HG03064 (cell line): ENCODE measurements at regions not wholly inside any gene's neighbourhood (a gene's known extent, or its start where the extent isn't known, plus 50 kb on each side); places are given as distances from the start of the nearest gene placed in this dataset.
A peak's percentile ranks its signal among the peaks of the same experiment; 100 is the strongest.

ENCODE experiments used
- ATAC-seq: cut with Tn5 transposase; IDR thresholded peaks from one replicate; pipeline ENCODE4 v1.9.1; 2021; ENCODE audit warnings: low read depth; ENCODE audit not compliant: unreplicated experiment

DNA sequence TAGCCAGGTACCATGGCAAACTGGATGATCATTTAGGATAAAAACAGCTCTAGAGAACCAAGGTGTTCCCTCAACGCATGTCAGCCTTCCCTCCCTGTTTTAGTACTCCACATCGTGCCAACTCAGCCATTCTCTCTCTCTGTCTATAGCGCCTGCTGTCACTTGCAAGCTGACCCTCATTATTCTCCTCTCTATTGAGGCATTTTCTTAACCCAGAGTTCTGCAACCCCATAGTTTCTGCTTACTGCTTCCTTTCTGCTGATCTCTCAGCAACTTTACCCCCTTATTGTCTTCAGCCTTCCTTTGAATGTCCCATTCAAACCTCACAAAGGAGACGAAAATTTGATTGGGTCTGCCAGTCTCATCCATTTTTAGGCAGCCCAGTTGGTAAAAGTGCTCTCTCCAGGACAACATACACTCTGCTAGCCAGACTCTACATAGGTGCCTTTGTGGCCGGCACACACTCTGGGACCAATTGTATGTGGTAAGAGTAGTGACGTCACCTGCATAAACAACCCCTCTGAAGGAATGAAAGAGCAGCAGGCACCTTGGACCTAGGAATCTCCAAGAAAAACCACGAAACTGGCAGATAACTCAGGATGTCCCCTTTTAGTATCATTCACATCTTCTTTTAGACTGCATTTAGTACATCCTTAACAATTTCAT lies 367.2 kb upstream of the KCNH7 start:
- ATAC-seq = no peak

DNA sequence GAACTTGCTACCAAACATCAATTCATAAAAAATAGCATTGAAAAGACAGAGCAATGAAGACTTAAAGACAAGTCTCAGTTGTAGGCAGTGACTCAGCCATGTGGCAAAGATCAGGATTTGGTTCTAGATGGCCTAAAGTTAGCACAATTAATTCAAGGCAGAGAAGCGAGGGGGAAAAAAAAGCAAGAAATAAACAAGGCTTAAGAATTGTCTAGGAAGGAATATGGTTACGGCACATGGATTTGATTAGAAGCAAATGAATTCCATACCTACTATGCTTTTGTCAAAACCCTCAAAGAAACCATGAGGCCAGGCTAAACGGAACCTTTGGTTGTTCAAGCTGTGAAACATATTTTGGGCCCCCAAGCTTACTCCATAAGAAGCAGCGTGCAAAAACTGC lies 362.2 kb upstream of the KCNH7 start:
- ATAC-seq = no peak

DNA sequence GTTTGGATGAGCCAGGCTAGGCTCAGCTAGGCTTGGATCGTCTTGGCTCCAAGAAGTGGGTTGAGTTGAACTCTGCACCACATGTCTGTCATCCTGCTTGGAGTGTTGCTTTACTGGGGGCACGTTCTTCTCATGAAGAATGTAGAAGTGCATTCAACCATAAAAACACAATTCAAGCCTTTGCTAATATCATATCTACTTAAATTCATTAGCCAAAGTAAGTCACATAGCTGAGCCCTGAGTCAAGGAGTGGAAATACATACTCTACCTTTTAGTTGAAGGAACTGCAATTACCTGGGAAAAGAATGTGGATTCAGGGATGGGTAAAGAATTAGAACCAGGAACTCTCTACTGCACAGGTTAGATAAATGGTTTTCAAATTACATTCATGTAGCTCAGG lies 360.4 kb upstream of the KCNH7 start:
- ATAC-seq = no peak

DNA sequence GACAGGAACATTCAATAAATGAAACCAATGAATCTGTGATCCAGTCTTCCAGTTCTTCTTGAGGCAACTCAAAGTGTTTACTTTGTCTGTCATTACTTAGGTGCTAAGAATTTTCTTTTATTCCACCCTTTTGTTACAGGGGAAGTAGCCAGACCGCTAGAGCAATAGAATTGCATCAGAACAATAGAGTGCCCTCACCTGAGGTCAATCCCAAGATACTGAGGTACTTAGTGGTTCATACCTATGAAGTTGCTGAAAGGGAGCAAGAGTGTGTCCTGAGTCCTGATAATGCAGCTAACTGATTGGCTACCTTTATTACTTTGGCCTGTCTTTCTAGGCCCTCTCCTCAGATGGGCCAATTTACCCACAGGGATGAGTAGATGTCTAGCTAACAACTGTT lies 359.4 kb upstream of the KCNH7 start:
- ATAC-seq = no peak

DNA sequence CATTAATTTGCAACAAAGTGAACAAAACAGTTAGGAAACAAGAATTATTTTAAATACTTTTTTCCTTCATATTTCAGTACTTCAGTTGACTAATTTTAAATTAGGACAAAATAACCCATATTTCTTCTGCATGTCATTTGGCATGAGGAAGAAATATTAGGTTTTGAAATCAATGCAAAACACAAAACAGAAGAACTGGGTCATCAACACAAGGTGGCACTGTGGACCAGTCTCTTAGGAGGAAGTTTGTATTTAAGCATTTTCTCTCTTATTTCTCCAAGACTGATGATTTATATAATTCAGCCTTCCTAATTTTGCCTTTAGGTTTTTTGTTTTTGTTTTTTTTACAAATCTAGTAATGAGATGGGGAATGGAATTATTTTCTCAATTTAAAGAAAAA lies 352.8 kb upstream of the KCNH7 start:
- peak; percentile 59 for ATAC-seq

DNA sequence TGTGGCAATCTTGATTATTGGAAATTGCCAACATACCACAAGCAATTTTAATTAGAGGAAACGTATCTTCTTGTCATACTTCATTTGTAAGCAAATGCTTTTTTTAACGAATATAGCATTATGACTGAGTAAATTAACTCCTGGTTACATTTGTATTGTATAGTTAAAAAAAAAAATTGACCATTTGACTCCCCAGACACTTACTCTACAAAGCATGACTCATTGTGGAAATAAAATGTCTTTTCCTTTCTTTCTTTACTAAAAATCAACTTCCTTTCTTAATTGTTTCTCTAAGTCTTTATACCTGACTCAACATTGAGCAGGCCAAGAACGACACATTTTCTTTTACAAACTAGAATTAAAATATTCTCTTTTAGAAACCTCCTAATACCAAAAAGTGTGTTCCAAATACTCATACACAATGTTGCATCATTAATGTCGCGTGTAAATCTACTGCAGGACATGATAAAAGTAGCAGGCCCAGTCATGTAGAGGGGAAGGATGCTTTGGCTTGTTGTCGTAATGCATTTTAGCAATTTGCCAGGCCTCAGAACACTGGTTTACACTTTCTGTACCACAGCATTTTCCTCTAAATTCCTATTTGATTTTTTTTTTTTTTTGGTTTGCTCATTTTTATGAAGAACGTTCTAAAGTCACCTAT lies 349.6 kb upstream of the KCNH7 start:
- ATAC-seq = no peak

DNA sequence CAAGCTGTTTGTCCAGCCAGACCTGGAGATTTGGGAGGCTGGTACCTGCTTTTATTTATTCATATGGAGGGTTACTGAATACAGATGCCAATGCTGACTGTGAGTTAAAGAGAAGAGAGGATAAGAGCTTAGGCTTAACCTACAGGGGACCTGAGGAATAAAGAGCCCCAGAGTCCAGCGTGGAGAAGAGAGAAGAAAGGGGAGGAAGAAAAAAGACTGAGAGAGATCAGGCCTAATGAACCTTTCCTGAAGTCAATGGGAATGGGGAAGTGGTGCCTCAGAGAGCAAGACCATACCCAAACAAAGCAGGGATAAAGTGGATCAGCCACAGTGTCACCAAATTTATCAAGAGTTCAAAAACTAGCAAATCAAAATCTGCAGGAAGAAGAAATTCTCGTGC lies 348.6 kb upstream of the KCNH7 start:
- no peak for ATAC-seq

DNA sequence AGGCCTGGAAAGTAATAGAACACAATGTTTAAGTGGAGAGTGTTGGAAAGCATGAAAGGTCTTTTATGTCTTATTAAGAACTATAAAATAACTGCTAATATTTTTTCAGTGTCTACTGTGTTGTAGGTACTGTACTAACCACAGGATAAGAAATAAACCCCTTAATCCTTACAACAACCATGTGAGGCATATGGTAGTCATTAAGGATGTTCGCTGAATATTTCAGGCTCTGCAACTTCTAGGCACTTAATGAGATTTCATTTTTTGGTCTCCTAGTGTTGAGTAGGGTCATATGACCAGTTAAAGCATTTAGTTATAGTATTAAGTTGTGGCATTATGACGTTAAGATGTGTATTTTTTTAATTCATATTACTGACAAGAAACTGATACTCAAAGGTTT lies 346.6 kb upstream of the KCNH7 start:
- no peak for ATAC-seq

DNA sequence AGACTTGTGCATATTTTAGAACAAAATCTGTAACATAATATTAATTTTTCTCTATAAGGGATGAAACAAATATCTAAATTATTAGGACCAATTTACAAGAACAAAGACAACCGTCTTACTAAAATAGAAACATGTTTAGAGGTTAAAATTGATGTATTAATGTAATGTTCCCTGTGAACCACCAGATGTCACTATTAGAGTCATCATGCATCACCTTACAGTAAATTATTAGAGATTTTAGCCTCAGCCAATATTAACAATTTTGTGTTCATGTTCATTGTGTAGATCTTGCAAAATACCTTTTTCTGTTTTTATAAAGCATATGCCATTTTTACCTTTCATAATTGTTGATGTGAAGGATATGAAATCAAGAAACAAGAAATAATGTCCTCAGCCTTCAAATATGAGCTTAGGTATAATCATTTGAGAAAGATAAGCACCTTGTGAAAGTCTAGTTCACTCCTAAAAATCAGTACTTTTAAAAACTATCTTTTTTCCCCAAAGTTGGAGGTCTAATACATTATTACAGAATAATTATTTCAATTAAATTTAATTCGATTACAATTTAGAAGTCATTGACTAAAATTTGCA lies 344.3 kb upstream of the KCNH7 start:
- no peak for ATAC-seq

DNA sequence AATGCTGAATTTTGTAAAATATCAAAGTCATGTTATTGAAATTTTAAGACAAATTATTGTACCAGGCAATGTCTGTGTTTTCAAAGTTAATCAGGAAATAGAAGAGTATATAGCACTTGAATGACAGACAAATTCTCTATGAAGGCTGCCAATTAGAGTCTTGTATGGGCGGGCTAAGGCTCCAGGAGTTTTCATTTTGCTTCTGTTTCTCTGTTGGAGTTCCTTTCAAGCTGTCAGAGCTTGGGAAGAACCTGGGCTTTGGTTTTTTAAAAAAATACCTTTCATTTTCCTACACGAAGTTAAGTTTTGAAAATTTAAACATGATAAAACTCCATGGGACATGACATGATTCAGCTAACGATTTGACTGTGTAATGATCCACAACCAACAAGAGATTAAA lies 339.0 kb upstream of the KCNH7 start:
- ATAC-seq = no peak

DNA sequence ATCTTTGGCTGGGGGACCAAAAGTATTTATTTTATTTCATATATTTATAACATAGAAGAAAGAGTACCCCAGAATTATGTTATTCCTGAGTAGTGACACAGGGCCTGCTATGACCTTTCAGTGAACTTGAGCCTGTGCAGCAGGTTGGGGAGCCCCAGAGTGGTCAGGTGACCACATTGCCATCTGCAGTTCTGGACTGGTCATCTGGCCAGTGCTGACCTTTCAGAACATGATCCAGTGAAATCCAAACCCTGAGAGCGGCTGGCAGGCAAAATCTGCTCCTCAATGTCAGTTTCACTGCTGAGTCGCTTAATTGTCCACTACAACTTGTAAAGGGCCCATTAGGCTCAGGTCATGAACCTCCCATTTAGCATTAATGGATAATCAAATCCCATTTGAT lies 336.7 kb upstream of the KCNH7 start:
- ATAC-seq = no peak

DNA sequence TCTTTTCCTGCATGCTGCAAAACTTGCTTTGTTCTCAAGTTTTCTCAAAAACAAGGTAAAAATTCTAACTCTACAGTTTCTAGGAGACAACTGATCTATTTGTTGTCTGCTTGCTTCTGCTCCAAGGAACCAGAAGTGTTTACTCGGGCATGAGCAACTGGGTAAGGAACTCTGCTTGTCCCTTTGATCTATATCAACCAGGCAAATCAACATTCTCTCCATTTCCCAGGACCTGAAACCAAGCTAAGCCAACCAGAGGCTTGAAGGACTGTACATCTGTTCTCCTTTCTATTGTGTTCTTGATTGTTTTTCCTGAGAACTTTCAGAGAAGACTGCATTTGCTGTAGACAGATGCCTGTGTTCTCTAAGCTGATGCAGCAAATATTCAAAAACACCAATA lies 335.0 kb upstream of the KCNH7 start:
- ATAC-seq = no peak

DNA sequence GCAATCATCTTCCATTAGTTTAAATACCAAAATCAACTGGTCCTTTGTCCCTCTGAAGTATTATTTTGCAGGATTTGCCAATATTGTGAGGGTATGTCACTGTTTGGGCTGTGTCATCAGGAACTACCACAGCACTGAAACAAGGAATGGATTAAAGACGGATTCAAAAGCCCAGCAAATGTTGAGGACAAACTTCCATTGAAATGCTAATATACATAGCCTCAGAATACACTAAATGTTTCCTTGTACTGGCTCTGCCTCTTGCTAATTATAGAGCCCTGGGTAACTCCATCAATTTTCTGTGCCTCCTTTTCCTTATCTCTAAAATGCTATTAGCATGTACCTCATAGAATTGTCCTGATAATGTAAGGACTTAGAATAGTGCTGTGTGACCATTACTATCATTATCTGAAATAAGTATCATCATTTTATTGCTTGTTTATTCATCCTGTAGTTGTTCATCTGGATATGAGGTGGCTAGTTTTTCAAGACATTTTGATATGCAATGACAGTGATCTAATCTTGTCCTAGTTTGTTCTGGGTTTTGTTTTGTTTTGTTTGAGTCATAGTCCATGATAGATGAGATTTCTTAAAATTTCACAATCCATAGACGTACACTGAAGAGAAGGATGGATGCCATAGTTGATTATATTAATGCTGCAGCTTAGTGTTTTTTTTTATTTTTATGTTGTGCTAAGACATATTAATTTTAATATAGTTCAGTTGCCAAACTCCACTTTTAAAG lies 333.4 kb upstream of the KCNH7 start:
- no peak for ATAC-seq

DNA sequence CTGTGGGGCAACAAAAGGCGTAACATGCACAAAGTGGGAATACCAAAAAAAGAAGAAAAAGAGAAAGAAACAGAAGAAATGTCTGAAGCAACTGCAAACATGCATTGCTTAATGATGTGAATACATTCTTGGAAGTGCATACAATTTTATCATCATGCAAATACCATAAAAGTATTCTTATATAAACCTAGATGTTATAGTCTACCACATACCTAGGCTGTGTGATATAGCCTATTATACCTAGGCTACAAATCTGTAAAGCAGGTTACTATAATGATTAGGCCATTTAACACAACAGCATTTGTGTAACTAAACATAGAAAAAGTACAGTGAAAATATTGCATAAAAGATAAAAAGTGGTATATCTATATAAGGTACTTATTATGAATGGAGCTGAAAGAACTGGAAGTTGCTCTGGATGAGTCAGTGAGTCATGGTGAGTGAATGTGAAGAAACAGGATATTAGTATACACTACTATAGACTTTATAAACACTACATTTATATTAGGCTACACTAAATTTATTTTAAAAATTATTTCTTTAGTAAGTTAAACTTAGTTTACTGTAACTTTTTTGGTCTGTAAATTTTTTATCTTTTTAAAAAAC lies 319.4 kb upstream of the KCNH7 start:
- no peak for ATAC-seq

DNA sequence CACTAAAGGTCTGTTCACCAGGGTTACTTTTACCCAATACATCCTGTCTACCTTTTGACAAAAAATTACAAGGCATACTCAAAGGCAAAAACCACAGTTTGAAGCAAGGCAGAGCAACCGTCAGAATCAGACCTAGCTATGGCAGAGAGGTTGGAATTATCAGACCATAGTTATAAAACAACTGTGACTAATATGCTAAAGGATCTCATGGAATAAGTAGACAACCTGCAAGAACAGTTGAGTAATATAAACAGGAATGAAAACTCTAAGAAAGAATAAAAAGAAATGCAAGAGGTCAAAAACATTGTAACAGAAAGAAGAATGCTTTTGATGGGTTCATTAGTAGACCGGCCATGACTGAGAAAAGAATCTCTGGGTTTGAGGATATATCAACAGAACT lies 318.8 kb upstream of the KCNH7 start:
- ATAC-seq = no peak

DNA sequence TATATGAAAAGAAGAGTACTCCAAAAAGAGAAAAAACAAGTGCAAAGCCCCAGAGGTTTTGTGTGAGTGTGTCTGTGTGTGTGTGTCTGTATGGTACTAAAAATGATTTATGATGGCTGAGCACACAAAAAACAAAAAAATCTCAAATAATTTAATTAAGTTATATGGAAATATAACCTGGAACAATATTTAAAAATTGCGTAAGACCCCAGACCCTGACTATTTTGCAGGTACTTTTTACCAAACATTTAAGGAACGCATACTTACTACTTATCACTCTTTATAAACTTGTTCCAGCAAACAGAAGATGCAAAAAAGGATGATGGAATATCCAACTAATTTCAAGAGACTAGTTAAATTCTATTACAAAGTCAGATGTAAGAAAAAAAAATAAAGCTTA lies 317.4 kb upstream of the KCNH7 start:
- no peak for ATAC-seq

DNA sequence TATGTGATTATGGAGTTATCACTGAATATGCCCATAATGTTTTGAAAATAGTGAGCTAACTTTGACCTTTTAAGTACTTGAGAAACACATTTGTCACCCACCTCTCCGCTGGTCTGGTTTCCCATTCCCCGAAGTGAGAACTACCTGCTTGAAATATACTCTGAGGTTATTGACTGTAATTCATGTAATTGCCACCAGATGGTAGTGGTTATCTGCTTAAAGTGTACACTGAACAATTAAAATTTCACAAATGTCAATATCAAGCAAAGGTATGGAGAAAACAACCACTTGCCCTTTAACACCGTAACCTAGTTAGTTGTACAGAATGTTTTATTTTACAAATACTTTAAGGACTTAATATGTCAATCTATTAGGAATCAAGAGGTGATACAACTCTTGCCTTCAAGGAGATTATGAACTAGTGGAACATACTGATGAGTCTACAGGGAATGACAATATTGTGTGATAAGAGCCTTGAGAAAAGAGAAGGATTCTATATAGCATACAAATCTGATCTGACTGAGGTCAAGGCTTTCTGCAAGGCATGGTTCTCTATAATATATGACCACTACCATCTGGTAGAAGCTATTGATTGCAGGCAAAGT lies 316.8 kb upstream of the KCNH7 start:
- ATAC-seq = no peak

DNA sequence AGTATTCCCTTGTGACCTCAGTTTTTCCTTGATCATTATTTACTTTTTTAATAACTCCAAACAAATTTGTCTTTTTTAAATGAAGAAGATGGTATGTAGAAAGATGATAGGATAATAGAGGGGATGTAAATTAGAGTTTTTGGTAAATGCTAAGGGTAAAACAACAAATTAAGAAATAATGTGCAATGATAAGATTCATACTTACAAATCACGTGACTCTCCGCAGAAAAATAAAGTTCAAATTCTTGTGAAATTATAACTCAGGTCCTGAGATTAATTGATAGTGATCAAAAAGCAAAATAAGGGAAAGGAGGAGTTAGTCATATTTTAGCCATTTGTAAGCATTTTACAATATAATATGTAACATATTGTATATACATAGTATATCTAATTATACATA lies 304.1 kb upstream of the KCNH7 start:
- no peak for ATAC-seq

DNA sequence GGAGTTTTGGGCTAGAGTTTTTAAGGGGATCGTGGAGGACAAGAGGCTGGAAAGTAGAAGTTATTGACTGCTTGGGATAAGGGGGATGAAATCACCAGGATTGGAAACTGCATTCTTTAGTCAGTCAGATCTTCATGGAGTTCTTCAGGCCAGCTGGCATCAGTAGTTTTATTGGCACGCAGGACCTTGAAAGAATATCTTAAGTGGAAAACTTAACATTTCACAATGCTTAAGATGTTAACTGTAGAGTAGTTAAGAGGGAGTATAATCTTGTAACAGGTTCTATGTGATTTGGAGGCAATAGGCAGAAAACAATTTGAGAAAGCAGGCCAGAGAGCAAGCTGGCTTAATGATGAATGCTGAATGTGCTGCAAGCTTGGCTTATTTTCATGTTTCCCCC lies 300.4 kb upstream of the KCNH7 start:
- ATAC-seq = no peak

DNA sequence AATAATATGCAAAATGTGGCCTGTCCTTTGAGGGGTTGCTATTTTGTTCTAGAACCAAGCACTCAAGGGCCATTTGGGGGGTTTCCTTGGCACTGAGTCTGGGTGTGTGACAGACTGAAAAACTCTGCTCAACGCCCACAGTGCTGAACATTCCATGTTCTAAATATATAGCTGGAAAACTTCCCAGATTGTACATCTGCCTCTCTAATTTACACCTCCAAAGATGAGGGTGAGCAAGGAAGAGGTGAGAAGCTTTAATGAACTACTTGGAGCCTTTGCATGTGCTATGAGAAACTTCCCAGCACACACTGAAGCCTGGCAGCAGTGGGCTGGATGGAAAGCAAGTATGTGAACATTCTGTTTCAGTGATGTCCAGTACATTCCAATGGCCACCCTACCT lies 296.7 kb upstream of the KCNH7 start:
- ATAC-seq = no peak

DNA sequence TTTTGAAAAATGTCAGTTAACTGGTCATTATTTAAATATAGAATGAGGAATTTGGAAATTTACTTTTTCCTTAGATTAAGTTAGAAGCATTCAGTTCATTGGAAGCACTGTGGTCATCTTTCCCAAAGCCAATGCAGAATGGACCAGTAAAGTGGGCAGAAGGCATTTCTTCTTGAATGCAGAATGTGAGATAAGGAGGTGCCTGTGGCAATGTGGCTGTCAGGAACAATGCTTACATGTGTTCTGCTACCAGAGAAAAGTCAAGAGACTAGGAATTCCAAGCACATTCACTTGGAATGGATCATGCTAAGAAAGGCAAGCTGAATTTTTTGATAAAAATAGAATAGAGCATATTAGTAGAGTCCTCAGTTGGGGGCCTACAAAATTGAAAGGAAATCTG lies 295.0 kb upstream of the KCNH7 start:
- no peak for ATAC-seq
